Tongue (tissue), 1 donor: ENCODE measurements at regions not wholly inside any gene's neighbourhood (a gene's known extent, or its start where the extent isn't known, plus 50 kb on each side); places are given as distances from the start of the nearest gene placed in this dataset.

ENCODE experiments used
- DNase-seq: peaks from one replicate; pipeline ENCODE4 v3.0.0-alpha.2; 2015

DNA sequence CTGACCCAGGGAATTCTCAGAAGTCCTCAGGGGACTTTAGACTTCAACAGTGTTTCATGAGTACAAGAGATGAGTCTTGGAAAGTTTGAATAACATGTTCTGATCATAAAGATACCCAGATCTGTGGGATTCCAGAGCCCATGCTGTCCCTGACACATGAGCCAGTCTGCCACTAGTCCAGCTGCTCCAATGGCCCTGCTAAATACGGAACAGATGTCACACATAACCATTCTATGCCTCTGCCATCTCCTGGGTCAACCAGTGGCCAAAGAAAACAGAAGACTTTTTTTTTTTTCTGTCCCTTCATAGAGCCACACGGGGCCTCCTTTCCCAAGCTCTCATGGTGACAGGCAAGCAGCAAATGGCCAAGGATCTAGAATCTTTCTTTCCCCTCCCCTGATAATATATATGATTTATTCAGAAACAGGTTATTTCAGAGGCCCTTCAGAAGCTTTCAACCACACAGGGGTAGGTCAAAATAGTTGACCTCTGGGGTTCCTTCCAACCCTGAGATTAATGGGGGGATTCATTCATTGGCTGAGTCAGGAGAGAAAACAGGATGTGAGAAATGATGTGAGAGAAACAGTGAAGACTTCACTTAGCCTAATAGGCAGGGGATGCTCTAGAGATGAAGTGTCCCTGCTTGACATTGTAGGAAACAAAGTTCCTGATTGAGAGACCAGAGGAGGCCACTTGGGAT is 367.7 kb downstream of the CDK5RAP2 start:
- DNase-seq: peak; percentile 20

DNA sequence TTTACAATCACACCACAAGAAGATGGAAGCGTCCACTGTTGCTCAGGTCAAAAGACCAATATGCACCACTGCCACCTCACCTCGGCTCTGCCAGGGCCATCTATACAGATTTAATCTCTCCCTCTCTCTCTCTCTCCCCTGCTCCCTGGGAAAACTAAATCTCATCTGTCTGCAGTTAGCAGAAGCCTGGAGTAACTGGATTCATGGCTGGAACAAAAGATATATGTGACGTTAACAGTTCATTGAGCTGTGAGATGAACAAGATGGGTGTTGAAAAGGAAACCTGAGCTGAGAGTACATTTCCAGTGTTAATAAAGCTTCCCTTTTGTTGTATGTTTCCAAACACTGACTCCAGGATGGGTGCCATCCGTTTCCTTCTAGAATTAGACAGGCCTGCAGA is 369.7 kb downstream of the CDK5RAP2 start:
- no peak for DNase-seq

GRCh38 chr9:120202856-120203654 is 376.9 kb downstream of the CDK5RAP2 start:
- DNase-seq: no peak

DNA sequence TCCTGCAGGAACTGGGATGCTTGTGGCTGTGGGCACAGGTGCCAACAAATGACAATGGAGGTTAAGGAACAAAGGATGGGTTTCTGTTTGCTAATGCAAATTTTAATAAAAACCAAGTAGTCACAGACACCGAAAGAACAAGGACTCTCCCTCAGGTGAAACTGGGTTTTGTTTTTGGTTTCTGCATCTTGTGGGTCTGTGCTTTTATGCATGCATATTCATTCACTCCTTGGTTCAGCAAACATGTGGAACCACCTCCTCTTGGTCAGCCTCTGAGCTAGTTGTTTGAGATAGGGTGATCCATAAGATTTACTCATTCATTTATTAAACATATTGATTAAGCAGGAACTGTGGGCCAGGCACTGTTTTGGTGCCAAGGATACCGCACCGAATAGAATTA is 381.9 kb downstream of the CDK5RAP2 start:
- no peak for DNase-seq

- no peak for DNase-seq
Observed at GRCh38 chr9:120197605-120198004, 382.4 kb downstream of the CDK5RAP2 start.

GRCh38 chr9:120191141-120191540 is 388.8 kb downstream of the CDK5RAP2 start:
- no peak for DNase-seq

DNA sequence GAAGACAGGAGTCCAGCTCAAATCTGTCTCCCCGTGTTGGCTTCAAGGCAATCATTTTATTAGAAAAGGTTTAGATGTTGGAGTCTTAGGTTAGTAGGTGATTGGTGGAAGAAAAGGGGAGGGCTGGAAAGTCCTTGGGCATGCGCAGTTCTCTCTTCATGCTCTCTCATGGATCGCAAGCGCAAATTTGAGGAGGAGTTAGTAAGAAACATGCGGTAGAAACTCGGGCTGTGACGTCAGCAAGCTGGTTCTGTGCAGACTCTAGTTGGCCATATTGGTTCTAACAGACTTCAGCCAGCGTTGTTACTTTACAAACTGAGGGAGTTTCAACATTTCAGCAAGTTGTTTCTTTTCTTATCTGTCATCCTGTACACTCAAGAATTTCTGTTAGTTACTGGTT is 392.2 kb downstream of the CDK5RAP2 start:
- no peak for DNase-seq

DNA sequence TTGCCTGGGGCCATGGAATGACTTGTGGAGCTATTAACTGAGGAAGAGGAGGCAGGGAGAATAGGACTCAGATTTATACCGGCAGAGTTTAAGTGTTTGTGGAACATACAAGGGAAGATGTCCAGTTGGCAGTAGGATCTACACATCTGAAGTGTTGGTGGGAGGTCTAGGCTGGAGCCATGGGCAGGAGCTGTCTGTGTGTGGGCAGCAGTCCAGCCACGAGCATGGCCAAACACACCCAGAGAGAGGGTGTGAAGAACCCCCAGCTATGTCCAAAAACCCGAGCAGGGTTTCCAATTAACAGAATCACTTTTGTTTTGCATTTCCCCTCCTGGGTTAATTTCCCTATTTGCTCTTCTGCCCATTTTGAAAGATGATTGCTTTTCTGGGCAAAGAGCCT is 393.7 kb downstream of the CDK5RAP2 start:
- DNase-seq: no peak

GRCh38 chr9:120184266-120184665 is 395.7 kb downstream of the CDK5RAP2 start:
- DNase-seq: no peak

DNA sequence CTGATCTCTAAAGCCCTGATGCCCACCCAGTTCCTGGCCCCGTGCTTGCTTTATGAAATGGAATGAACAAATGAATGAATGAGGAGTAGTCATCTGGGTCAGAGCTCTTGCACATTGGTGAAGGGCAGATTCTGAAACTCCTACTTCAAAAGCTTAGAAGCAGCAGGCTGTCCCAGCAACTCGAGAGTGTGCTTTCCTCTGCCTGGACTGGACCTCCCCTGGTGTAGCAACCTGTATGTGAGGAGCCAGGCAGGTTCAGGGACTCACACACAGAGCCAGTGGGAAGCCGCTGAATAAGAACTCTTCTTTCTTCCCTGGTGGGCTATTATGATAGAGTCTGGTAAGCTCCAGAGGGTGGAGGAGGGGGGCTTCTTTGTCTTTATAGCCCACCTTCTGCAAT is 396.4 kb downstream of the CDK5RAP2 start:
- DNase-seq: no peak

GRCh38 chr9:120182011-120182410 is 398.0 kb downstream of the CDK5RAP2 start:
- no peak for DNase-seq

- DNase-seq: no peak
Observed at GRCh38 chr9:120177121-120177520, 402.8 kb downstream of the CDK5RAP2 start.

- DNase-seq: no peak
Observed at GRCh38 chr9:120175031-120175430, 404.9 kb downstream of the CDK5RAP2 start.

DNA sequence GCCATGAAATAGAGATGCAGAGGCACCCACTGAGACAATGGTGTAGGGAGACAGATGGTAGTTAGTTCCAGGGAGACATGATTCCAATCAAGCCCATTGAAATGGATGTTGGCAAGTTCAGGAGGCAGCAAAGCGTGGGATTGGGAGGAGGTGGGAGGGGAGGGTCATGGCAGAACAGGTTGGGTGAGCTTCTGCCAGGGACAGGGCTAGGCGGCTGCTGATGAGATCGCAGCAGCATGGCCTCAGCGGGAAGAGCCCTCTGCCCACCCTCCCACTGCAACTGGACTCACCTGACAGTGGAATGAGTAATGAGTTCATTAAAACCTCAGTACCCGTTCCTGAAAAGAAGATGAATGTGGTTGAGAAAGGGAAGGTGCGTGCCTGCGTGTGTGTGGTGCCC is 418.2 kb downstream of the CDK5RAP2 start:
- DNase-seq: no peak

DNA sequence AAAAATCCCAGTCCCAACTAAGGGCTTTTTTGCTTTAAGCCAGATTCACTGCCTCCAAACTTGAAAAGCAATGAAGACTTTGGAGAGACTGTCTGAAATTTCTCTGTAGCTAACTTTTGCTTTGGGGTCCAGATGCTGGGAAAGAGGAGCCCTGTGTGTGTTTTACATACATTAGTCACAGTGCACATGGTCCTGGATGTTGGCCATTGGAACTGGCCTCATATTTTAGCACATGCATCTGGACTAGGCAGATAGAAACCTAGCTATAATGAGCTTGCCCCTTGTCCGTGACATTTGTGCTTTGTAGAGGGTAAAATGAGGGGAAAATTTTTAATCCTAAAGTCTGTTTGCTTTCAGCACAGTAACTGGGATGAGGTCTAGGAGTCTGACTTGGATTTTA is 421.7 kb downstream of the CDK5RAP2 start:
- peak; percentile 87 for DNase-seq

GRCh38 chr9:120156376-120156775 is 423.6 kb downstream of the CDK5RAP2 start:
- no peak for DNase-seq

DNA sequence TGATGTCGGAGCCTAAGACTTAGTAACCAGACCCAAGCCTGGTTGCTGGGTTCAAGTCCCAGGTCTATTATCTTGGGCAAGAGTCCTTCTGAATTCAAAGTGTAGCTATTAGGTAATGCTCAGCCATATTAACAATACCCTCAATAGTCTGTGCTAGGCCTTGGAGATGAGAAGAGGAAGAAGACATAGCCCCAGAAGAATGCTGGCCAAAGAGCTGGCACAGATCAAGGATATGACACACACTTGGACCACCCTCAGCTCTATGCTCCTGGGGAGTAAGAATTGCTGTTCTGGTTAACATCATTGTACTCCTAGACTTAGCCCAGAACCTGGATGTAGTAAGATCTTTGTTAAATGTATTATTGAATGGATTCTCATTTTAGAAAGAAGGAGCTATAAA is 426.7 kb downstream of the CDK5RAP2 start:
- DNase-seq: peak; percentile 30

- peak; percentile 91 for DNase-seq
Observed at GRCh38 chr9:120152295-120152694, 427.7 kb downstream of the CDK5RAP2 start.

- peak; percentile 60 for DNase-seq
Observed at GRCh38 chr9:120151806-120152205, 428.2 kb downstream of the CDK5RAP2 start.

GRCh38 chr9:120151149-120151548 is 428.8 kb downstream of the CDK5RAP2 start:
- DNase-seq: no peak

GRCh38 chr9:120138955-120139354 is 441.0 kb downstream of the CDK5RAP2 start:
- DNase-seq: no peak

- peak; percentile 5 for DNase-seq
Observed at GRCh38 chr9:120137186-120137840, 442.7 kb downstream of the CDK5RAP2 start.

DNA sequence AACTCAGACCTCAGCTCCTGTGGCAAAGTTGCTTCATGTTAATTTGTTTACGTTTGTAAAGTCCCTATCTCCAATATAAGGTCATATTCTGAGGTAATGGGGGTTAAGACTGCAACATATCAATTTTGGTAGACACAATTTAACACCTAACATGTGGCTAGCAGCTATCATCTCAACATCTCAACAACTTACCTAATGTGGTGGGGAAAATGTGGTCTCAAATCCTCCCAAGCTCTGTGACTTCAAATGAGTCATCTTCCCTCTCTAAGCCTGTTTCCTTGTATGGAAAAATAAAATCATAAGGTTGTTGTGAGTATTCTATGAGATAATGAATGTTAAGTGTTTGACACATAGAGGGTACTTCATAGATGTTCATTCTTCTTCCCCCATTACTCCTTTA is 443.3 kb downstream of the CDK5RAP2 start:
- no peak for DNase-seq
